Tibial nerve (tissue), 3 donors: ENCODE measurements at regions not wholly inside any gene's neighbourhood (a gene's known extent, or its start where the extent isn't known, plus 50 kb on each side); places are given as distances from the start of the nearest gene placed in this dataset.
"Not testable (repeated sequence)": the region's sequence is repeated elsewhere in the genome, so short reads cannot be mapped to it uniquely, and the experiment has no call there.

Source experiments
- POLR2A ChIP-seq, 2 donors: fragments of 450-650 bp; IDR thresholded peaks; one replicate each; pipeline ENCODE4 v1.6.1; 2017; ENCODE audit warnings: antibody characterized with exemption in 2 of 2, mild to moderate bottlenecking in 2 of 2, moderate library complexity in 2 of 2
- TF ChIP-seq, protein P1 (sequence below), 5 experiments: fragments of 200-600 bp in 3 of 5; fragments of 450-650 bp in 2 of 5; sonication (generic) in 3 of 5; IDR thresholded peaks; one replicate each; pipeline ENCODE4 v1.5.1; 2016 to 2019; ENCODE audit warnings: antibody characterized with exemption in 5 of 5, mild to moderate bottlenecking in 3 of 5, moderate library complexity in 2 of 5

DNA sequence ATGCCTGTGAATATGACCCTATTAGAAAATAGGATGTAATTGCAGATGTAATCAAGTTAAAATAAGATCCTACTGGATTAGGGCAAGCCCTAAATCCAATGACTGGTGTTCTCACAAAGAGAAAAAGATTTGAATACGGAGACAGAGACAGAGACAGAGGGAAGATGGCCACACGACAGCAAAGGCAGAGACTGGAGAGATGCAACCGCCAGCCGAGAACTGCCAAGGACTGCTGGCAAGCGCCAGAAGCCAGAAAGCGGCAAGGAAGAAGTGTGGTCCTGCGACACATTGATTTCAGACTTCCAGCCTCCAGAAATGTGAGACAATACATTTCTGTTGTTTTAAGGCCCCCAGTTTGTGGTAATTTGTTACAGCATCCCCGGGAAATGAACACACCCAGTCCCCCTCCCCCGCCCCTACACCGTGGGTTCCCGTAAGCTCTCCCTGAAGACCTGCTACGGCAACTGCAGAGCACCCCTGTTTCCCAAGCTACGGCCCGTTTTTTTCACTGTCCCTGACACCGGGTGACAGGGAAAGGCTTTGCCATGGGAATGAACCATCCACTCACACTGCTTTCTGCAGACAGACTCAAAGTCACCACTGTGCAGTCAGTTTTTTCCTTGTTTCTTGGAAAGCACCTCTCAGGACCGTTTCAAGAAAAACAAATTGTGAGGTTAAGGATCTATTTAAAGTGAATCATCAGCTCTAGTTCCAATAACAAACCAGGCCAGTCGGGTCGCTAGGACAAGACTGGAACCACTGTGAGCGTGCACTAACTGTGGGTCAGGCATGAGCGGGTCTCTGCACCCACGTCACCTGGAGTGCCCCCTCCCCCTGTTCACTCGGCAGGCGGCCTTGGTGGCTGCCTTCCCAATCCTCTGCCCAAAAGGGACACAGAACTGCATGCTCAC is 199.2 kb upstream of the IRF2BP2 start:
- TF ChIP-seq, protein P1, sequence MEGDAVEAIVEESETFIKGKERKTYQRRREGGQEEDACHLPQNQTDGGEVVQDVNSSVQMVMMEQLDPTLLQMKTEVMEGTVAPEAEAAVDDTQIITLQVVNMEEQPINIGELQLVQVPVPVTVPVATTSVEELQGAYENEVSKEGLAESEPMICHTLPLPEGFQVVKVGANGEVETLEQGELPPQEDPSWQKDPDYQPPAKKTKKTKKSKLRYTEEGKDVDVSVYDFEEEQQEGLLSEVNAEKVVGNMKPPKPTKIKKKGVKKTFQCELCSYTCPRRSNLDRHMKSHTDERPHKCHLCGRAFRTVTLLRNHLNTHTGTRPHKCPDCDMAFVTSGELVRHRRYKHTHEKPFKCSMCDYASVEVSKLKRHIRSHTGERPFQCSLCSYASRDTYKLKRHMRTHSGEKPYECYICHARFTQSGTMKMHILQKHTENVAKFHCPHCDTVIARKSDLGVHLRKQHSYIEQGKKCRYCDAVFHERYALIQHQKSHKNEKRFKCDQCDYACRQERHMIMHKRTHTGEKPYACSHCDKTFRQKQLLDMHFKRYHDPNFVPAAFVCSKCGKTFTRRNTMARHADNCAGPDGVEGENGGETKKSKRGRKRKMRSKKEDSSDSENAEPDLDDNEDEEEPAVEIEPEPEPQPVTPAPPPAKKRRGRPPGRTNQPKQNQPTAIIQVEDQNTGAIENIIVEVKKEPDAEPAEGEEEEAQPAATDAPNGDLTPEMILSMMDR (IDR thresholded peaks at IDR 0.05), result not testable (repeated sequence)
- TF ChIP-seq POLR2A (IDR thresholded peaks at IDR 0.05), result not testable (repeated sequence)
